HG02678 (cell line): ENCODE measurements at regions not wholly inside any gene's neighbourhood (a gene's known extent, or its start where the extent isn't known, plus 50 kb on each side); places are given as distances from the start of the nearest gene placed in this dataset.
"Not testable (repeated sequence)": the region's sequence is repeated elsewhere in the genome, so short reads cannot be mapped to it uniquely, and the experiment has no call there.

Experiments
- ATAC-seq: cut with Tn5 transposase; IDR thresholded peaks from one replicate; pipeline ENCODE4 v1.9.1; 2021; ENCODE audit warnings: mild to moderate bottlenecking, moderate library complexity; ENCODE audit not compliant: unreplicated experiment

DNA sequence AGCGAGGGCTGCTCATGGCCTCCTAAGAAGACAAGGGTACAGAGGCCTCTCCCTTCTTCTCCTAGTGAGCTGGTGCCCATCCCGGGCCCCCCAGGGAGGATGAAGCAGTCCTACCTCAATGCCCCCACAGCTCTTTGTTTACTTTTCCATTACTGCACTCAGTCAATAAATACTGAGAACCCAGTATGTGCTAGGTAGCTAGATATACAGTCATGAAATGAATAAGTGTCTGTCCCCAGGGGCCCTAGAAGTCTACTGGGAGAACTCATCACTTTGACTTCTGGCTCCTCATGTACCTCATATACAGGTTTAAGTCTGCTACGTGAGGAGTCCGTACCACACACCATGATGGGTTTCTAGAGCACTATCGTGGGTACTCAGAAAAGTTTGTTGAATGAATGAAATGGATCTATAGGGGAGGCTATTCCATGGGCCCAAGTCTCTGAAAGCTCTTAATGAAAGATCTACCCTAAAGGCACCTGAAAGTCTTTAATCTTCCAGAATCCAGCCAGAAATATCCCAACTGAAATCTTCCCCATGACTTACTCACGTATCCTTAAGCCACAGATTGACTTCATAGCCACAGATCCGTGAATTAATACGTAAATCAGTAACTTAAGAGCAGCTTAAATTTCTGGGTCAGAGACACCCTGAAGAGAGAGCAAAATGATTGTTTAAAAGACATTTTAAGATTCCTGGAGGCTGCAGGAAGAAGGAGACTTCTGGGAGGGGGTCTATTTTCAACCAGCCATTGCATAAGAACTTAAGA, 51.6 kb upstream of the POMP start:
- ATAC-seq, result no peak

DNA sequence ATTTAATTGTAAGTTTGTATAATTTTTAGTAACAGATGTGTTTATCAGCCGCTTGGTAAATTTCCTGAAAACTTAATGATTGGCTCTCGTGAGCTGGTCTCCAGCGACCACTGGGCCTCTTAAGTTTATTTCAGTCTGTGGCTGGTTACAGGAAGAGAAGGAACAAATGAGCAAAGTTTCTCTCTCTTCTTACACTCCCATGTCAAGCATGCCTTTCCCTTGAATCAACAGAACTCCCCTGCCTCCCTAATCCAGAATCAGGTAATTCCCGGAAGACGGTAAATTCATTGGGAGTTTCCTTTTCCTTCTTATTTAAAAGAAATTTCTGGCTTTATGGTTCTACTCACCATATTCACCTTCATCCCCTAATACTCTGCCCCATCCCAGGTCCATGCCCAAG, 52.5 kb upstream of the POMP start:
- no peak for ATAC-seq

DNA sequence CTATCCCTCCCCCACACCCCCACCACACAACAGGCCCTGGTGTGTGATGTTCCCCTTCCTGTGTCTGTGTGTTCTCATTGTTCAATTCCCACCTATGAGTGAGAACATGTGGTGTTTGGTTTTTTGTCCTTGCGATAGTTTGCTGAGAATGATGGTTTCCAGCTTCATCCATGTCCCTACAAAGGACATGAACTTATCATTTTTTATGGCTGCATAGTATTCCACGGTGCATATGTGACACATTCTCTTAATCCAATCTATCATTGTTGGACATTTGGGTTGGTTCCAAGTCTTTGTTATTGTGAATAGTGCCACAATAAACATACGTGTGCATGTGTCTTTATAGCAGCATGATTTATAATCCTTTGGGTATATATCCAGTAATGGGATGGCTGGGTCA, 53.8 kb upstream of the POMP start:
- not testable (repeated sequence) for ATAC-seq

DNA sequence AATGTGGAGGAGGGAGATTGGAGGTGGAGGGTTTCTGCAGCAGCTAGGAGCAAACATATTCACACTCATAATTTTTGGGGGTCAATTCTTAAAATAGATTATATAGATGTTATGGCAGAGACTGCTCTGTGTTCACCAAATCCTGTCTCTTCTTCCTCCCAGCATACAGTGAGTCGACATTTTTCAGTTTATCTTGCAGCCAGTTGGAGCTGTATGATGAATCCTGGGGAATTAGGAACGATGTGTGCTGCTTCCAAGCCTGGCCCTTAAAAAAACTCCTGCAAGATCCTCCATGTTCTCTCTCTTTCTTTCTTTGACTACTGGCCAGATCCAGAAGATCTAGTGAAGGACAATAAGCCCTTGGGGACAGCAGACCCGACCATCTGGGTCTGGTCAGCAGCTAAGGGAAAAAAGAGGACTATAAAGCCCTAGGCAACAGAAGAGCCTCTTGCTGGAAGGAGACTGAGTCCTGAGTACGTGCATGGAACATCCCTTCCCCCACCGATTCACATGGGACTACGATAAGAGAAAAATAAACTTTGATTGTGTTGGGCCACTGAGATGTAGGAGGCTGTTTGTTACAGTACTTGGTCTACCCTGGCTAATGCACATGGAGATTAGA, 55.8 kb upstream of the POMP start:
- ATAC-seq, result no peak

DNA sequence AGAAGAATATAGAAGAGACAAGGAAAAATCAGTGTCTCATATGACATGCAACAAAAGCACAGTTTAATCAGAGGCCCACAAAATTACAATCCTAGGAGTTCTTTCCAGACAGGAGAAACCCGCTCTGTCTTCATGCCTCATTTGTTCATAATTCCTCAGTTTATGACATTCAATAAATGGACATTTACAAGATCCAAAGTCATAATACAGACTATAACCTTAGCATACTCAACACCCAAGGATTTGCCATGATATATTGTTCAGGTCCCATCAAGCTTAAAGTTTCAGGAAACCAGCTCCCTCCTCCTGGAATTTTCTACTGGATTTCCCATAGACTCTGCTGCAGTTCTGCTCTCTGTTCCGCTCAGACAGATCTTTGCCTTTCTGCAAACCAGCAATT, 56.4 kb upstream of the POMP start:
- ATAC-seq, result no peak

DNA sequence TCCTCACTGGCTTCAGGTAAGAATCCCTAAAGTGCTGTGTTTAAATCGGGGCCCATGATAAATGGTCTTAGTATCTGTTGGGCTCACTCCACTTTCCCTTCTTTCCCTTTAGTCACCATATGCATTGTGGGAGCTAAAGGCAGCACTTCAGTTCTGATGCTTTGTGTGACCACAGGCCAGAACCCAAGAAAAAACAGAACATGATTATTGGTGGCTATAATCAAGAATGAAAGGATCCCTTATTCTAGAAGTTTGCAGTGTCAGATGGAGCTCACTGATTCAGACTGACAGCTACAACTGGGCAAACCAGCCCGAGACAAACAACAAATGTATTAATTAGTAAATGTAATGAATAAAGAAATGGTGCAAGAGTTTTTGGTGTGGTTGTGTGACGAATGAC, 57.3 kb upstream of the POMP start:
- ATAC-seq, result no peak

DNA sequence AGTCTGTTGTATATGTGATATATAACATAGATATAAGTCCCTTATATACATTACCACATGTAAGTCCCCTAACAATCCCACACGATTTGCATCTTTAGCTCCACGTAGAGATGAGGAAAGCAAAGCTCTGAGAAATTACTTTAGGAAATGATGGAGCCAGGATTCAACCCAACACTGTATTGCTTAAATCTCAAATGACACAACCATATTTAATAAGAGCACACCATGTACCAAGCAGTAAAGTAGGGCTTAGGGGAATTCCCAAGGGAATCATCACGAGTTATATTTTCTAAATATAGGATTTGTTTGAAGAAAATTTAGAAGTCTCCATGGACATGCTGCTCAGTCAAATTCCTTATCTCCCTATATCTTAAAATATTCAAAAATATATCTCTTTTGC, 61.3 kb upstream of the POMP start:
- no peak for ATAC-seq

DNA sequence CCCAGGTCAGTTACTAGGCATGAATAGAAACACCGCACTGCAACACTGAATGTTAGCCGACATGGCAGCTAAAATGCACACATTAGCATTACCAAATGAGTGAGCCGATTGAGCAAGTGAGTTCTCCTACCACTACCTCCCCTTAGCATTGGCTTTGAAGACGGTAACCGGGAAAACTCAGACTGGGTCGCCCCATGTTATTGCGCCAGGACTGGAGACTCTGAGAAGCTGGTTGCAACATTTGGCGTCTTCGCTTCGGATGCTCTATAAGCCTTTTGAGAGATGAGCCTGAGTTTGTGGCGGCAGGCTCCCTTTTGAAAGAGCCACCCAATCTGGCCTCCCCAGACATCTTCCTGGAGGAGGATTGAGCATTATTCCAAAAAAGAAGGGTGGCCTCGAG, 68.5 kb upstream of the POMP start:
- ATAC-seq, result no peak

DNA sequence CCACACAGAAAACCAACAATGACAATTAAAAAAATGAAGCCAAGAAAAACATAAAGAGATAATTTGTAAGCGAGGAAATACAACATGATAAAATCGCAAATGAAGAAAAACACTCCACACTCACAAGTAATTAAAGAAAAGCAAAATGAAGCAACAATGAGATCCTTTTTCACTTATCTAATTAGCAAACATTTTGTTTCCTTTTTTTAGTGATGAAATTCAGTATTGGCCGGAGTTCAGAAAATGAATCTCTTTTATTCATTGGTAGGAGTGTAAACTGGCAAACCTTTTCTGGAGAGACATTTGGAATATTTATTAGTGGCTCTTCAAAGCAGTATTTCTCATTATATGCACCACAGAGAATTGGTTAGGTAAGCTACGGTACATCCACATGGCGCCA, 70.6 kb upstream of the POMP start:
- no peak for ATAC-seq

DNA sequence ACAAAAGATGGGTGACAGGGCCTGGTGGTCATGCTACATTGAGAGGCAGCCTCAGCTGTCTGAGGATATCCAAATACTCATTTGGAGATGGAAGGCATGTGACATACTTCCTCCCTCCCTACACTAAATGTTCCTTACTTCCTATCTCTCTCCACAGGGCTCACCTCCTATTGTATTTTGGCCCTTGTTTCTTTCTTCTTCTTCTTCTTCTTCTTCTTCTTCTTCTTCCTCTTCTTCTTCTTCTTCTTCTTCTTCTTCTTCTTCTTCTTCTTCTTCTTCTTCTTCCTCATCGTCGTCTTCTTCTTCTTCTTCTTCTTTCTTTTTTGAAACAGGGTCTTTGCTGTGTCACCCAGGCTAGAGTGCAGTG, 71.8 kb upstream of the POMP start:
- no peak for ATAC-seq

DNA sequence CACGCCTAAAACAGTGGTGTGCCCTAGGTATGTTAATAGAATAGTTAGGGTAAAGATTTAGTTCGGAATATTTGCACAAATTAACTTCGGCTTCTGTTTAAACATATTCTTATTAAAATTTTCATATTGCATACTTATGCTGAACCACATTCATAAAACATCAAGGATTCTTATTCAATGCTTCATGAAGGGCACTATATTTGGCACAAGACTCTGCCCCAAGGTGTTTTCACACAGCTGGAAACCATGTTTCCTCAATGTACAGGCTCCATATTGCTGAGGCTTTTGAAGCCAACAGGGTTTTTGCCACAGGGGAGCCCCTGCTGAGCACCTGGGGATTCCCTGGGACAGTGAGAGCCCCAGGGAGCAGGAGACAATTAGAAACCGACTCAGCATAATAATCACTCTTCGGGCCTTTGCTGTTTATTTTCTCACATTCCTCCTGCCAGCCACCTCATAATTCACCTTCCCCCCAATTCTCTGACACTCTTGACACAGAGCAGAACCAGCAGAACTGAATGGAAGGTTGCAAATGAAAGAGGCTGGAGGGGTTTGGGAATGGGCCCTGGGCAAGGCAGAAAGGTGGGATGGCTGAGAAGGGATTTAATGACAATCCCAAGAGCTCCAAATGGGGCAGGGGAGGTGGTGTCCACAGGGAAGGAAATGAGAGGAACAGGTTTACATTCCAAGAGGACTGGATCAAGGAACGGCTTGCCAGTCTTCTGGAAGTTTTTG, 72.3 kb upstream of the POMP start:
- ATAC-seq, result no peak

DNA sequence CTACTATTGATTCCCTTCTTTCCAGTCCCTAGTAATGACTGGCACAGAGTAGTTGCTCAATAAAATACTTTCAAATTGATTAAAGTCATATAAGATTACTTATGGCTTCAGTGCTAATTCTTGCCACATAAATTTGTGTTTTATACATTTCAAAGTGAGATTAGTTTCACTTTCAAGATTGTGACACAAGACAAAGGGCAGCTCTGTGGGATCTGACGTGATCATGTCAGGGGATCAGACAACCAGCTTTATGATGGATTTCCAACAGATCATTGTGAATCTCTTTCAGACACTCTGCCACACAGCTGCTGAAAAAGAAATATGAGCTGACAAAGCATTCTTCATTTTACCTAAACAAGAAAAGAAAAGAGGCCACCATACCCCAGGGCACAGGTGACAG, 73.4 kb upstream of the POMP start:
- no peak for ATAC-seq

DNA sequence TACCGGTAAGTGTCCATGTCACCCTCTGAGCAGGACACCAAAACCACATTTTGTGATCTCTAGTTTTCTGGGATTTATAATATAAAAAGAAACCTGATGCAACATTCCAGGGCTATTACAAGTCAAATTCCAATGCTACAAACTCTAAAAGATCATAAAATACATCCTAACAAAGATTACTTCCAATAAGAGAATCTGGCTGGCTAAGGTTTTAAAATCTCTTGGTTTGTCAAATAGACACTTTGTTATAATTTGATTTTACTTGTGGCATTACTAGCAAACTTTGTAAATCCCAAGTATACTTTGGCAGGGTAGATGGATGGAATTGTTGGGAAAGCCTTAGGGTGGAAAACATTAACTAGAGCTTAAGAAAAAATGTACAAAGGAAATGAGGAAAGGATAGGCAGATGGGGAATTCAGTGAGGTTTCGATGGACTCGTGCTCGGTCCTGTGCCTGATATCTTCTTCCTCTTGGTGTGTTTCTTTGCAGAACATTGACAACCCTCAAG, 74.0 kb upstream of the POMP start:
- ATAC-seq, result no peak

DNA sequence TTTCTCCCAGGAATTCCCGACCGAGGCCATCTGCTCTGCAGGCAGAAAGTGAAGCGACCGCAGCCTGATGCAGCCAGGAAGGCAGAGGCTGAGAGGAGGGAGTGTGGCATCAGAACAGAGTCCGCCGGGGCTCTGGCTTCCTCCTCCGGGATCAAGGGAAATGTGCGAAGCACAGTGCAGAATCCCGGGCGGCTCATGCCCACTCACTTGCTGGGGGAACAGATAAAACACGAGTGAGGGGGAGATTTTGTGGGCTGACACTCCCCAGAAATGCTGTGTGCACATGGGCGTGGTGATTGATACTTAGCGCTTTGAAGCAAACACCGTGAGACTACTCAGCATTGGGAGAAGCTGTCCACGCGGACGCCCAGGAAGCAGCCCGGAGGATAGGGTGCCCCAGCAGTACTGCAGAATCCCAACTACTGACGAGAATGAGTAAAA, 75.3 kb upstream of the POMP start:
- no peak for ATAC-seq

DNA sequence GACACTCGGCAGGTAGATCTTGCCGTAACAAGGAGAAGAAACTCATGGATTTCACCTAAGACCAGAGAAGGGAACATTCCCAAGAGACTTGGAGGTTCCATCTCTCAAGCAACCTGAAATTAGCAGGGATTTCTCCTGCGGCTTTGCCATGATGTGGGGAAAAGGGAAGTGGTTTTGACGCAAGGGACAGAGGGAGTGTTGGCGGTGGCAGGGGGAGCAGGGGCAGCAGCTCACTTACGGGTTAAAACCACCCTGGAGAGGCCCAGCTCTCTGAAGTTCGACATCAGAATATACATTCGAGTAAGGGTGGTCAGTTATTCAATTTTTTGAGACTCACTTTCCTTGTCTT, 76.1 kb upstream of the POMP start:
- no peak for ATAC-seq

DNA sequence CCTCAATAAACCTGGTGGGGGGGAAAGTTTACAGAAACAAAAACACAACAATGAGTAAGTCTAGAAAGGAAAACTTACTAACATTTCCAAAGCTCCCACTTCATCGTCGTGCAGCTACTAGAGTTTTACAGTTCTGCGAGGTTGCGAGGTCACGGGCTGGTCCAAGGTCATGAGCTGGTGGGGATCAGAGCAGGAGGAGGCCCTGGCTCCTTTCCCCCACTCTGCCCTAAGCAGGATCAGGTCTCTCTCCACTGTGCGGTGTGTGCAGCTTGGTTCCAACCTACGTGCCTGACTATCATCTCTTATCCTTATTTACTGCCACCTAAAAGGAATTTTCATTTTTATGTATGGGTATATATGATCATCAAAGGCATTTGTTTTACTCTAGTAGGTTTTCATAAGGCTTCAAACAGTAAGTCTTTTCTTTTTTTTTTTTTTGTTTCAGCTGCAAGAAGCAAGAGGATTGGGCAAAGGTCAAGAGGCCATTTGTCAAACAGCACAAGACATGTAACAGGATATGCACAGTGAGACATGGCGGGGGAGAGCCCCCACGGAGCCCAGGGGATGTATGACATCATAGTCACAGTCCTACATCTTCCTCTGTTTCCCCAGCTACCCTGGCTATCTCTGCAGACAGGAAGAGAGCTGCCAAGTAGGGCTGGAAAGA, 76.6 kb upstream of the POMP start:
- ATAC-seq, result no peak

DNA sequence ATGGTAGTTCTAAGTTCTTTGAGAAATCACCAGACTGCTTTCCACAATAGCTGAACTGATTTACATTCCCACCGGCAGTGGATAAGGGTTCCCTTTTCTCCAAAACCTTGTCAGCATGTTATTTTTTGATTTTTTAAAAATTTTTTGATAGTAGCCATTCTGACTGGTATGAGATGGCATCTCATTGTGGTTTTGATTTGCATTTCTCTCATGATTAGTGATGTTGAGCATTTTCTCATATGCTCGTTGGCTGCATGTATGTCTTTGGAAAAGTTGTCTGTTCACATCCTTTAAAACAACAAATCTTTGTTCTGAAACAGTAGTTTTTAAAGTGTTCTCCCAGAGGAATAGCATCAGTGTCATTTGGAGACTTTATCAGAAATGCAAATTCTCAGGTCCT, 77.5 kb upstream of the POMP start:
- ATAC-seq, result no peak

DNA sequence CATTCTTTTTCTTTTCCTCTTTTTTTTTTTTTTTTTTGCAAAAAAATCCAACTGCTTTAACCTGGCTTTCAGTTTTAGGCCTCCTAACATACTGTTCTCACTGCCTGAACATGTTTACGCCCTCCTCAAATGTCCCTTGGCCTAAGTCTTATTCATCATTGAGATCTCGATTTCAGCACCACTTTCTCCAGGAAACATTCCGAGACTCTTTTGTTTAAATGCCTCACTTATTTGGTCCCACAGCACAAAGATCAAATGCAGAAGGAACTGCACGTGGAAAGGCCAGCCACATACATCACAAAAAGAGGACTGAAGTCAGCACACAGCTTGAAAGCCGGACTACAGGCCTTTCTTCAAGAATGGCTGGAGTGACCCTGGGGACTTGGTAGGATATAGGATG, 79.2 kb upstream of the POMP start:
- ATAC-seq, result no peak

DNA sequence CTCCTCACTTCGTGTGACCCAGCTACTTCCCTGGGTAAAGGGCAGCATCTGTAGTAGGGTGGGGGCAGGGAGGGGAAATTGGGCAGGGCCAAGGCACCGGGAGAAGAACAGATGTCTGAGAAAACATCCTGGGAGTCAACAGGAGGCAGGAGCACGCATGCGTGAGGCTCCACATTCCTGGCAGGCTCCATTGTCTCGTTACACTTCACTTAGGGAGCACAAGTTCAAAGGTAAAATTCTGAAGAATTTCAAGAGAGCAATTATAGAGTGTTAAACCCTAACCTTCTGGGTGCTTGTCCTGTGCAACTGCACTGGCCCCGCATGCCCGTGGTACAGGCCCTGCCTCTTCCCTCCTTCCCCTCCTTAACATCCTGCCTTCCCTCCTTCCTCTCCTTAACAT, 79.6 kb upstream of the POMP start:
- no peak for ATAC-seq

DNA sequence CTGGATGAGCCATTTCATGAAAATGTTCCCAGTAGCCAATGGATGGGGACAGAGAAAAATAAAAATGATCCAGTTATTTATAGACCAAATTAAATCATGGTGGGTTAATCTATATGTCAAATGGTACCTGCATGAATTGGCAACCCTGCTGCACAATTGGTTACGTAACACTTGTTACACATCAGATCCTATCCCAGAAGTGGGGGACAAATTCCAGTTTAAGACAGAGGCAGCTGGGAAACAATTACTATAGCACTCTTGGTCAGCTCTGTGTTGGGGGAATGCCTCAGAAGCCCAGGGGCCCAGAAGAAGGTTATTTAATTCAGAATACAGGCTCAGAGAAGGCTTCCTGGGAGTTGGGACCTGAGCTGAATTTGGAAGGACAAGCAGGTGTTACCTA, 81.1 kb upstream of the FLT1 start:
- no peak for ATAC-seq

DNA sequence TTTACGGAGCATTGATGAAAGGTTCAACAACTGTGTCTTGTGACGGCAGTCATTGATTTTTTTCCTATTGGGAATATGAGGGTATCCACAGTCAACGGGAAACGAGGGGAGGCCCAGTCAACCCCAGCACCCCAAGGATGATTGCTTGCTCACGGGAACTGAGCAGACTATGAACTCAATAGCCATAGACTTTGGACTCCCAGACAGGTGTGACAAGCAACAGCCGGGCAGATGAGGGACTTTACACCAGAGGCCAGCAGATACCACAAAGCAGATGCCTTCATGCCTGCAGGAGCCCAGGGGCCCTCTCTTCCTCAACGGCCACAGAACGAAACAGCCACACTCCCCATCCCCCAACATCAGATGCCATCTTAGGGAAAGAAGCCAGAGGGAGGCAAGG, 80.3 kb upstream of the FLT1 start:
- no peak for ATAC-seq
